OCI-LY7 (cell line): ENCODE measurements at regions not wholly inside any gene's neighbourhood (a gene's known extent, or its start where the extent isn't known, plus 50 kb on each side); places are given as distances from the start of the nearest gene placed in this dataset.

Experiments used
- CTCF ChIP-seq: fragments of 200-600 bp; sonication (generic); conservative IDR thresholded peaks from 2 replicates; pipeline ENCODE4 v1.5.1; 2014; ENCODE audit warnings: mild to moderate bottlenecking, antibody characterized with exemption, low read length, moderate library complexity, mixed read lengths
- EZH2phosphoT487 ChIP-seq: fragments of 200-600 bp; sonication (generic); IDR thresholded peaks from 2 replicates; pipeline ENCODE4 v1.6.1; 2018; ENCODE audit warnings: low read depth, borderline replicate concordance, mild to moderate bottlenecking, mixed run types, antibody characterized with exemption, low read length, moderate library complexity, mixed read lengths

GRCh38 chr4:56128213-56128612, 179.5 kb downstream of the CEP135 start:
- no peak for TF ChIP-seq CTCF
- TF ChIP-seq EZH2phosphoT487, result no peak
